HG03575 (cell line): ENCODE measurements at regions not wholly inside any gene's neighbourhood (a gene's known extent, or its start where the extent isn't known, plus 50 kb on each side); places are given as distances from the start of the nearest gene placed in this dataset.

Experiments
- ATAC-seq: cut with Tn5 transposase; IDR thresholded peaks from one replicate; pipeline ENCODE4 v1.9.1; 2021; ENCODE audit not compliant: unreplicated experiment, insufficient number of reproducible peaks, low FRiP score; ENCODE audit errors: extremely low read depth

- no peak for ATAC-seq
Measured at GRCh38 chr18:38898167-38898566, 1332.6 kb upstream of the CELF4 start.

DNA sequence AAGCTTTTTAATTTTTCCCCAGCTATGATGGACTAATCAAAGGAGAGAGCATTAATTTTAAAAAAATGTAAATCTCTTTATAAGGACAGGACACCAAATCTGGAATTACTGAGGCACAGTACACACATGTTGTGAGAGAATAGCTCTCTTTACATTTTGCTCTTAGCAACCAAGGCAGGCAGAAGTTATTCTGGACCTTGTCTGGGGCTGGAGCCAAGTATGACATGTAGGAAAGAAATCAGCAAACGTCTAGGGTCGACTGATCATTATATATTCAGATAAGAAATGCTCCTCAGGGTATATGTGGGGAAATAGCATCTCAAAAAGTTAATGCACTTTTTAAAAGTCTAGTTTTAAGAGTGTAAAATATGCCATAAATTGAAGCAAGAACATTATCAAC lies 1330.0 kb upstream of the CELF4 start:
- ATAC-seq = no peak

DNA sequence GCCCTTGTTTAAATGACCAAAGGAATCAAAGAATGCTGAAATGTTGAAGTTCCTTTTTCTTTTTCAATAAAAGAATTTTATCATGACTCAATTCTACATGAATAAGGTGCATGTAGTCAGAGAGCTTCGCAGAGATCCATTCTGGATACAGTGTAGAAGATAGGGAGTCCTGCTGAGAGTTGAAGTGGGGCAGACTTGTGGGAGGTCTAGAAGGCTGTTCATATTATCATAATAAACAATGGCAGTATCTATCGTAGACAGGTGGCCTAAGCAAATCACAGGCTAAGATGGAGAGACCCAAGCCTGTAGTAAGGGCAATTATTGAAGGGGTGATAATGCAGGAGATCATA lies 1322.0 kb upstream of the CELF4 start:
- ATAC-seq = no peak

DNA sequence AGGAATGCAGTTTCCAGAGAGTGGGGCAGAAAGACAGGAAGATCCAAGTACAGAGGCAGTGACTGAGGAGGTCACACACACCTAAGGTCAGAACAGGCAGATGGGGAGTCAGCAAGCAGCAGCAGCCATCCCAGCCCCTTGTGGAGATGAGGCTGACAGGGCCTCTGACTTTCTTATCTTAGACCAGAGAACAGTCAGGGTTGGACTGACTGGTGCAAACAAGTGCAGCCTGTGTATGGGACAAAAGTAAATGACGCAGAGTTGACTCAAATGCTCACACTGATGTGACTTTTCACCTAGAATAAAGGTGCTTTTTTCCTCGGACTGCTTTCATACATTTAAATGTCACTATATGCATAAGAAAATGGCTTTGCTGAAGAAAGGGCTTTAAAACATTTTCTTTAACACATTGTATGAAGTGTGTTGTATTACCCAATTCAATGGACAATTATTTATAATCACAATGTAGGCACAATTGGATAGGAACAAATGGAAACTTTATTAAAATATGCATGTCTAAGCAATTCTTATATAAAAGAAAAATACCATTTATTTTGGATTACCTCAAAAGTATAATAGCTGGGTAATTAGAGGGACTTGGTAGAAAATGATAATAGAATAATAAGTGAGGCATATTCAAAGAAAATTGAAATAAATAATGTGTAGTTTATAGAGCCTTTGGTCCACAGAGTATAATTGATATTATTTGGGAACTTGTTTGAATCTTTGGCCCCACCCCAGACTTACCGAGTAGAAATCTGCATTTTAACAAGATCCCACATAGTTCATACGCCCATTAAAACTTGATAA lies 1321.5 kb upstream of the CELF4 start:
- no peak for ATAC-seq

DNA sequence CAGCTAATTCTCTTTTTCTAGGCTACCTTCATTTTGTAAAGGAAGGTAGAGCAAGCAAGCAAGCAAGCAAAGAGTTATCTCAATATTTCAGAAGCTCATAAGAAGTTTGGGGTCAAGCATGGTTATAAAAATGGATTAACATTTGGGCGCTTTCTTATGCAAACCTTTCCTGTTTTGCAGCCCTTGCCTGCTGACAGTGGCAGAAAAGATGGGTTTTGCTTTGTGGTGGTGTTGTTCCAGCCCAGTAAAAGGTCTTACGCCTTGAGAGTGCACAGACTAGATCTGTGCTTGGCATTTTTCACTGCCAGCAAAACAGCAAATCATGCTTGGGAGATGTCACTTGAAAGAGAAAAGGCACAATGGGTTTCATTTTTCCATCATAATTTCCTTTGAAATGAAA lies 1320.6 kb upstream of the CELF4 start:
- ATAC-seq = no peak

DNA sequence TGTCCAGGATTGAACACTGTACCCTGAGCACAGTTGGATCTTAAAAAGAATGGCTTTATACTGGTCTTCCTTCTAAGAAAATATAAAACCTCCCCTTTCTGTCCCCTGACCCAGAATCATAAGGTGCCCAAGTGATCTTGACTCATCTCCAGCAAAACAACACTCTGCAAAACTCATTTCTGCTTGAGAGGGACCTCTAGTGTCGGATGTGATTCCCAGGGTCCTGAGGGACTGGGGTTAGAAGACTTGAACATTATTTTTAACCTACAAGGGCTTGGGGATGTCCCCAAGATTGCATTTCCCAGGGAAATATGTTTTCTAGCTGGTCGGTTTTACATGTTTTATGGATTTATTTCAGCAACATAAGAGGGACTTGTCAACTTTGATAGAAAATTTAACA lies 1318.5 kb upstream of the CELF4 start:
- ATAC-seq = no peak

DNA sequence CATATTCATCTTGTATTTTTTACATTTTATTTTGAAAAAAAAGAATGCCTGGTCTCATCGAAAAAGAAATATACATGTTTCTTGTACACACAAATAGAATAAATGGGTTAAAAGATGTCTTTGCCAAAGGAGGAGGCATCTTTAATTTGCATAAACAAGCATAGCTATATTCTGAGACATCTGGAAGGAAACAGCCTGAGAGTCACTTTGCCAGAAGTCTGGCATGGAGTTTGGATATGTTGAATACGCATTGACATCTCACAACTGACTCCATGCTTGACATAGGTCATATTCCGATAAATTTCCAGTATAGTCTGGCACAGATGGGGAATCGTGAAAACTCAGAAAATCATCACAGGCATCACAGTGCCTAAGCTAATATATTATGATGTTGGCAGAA lies 1317.5 kb upstream of the CELF4 start:
- ATAC-seq = no peak

- ATAC-seq = no peak
Measured at GRCh38 chr18:38879871-38880270, 1314.3 kb upstream of the CELF4 start.

GRCh38 chr18:38872342-38872741 lies 1306.7 kb upstream of the CELF4 start:
- ATAC-seq = no peak

GRCh38 chr18:38868757-38869156 lies 1303.2 kb upstream of the CELF4 start:
- no peak for ATAC-seq

DNA sequence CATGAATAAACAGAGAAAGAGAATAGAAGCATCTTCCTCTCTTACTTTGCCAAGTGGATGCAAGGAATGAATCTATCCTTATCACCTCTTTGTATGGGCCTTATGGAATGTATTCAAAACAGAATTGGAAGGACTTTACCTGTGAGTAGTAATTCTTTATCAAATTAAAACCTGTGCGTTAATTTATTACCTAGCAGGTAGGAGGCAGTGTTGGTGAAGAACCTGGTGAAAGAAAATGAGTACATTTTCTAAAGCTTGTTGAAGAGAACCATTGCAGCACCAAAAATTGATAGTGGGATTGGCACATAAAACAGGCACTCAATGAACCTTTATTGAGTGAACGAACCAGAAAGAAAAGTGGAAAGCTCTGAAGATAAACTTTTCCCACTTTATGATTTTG lies 1302.1 kb upstream of the CELF4 start:
- no peak for ATAC-seq

DNA sequence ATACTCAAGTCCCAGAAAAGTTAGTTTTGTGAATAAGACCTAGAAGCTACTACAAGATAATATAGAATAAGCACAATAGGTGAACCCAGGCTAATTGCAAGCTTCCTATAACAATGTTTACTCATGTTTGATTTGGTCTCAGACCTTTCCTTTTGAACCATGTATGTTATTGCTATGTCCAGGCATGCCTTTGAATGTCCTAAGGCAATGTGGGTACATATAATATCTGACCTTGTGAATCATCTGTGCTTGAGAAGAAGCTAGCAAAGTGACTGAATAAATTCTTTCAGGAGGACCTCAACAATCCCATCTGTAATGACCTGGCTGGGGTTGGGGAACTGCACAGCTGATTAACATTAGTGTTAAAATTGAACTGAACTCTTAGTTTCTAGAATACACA lies 1285.9 kb upstream of the CELF4 start:
- ATAC-seq = no peak

- ATAC-seq = no peak
Measured at GRCh38 chr18:38847326-38847725, 1281.7 kb upstream of the CELF4 start.

DNA sequence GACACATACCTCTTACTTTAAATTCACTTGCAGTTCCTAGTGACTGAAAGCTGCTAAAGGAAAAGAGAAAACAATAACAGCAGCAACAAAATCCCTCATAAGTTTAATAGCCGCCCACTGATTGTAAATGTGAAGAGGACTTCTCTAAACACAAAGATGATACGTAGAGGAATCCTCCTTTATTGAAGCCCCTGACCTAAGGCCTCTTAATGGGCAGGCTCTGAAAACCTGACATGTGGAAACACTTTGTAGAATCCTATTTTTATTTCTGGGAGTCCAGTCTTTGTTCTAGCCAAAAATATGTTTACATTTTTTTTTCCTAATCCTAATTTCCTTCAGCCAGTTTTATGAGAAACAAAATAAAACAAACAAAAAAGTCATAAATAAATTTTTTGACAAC lies 1277.7 kb upstream of the CELF4 start:
- ATAC-seq = no peak

DNA sequence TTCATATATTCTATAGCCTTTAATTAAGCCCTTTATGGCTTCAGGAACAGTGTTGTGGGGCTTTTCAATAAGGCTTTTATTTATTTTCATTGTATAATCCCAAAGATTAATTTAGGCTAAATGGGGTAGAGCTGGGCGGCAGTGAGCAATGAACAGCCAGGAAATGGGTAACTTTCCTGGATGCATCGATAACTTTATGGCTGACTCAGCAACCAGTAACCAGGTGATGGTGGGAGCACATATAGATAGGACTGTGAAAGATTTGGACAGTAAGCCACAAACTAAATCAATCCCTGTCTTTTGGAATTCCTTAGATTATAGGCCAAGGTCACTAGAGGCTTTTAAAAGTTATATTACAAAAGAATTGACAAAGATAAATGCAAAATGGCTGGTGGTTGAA lies 1260.6 kb upstream of the CELF4 start:
- no peak for ATAC-seq

GRCh38 chr18:38811209-38811608 lies 1245.6 kb upstream of the CELF4 start:
- ATAC-seq = no peak

DNA sequence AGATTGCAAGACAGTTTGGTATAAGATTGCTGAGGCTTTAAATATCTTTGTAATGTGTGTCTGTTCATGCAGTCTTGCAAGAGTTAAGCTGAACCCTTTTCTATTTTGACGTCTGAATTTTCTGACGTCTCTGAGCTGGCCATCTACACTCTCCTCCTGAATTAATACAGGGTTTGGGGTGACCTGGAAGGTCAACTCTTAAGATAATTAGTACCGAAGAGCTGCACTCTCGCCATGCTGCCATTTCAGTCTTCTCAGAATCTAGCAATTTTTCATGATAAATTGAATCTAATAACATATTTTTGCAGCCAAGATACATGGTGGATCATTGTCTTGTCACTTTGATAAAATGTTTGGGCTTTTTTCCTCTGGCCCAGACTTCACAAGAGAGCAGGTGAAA lies 1245.2 kb upstream of the CELF4 start:
- no peak for ATAC-seq

GRCh38 chr18:38807915-38808314 lies 1242.3 kb upstream of the CELF4 start:
- ATAC-seq = no peak

DNA sequence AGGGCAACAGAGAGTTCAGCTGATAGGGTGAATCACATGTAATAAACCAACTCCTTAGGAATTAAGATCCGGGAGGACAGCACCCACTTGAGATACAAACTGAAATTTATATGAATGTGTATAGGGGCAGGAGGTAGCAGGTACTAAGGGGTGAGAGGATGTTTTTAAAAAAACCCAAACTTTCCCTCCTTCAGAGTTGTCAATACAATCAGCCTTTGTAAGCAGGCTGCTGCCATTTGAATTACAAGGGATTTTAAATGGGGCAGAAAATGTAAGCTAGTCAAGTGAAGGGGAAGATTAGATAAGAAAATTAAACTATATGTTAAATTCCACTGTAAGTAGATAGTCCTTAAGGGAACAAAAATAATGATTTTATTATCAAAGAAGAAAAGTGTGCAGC lies 1239.7 kb upstream of the CELF4 start:
- ATAC-seq = no peak

- no peak for ATAC-seq
Measured at GRCh38 chr18:38801640-38802039, 1236.0 kb upstream of the CELF4 start.

DNA sequence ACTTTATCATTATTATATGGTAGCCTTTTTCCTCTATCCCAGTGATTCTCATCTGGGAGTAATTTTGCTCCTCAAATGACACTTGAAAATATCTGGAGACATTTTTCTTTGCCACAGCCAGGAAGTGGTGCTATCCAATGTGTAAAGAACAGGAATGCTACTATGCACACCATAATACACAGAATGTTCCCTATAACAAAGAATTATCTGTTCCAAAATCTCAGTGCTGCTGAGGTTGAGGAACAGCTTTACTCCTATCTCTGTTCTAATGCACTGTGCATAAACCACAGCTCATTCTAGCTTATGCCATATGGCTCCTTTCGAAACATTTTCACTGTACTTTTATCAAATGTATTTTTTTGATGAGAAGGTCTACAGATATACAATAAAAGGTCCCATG lies 1231.2 kb upstream of the CELF4 start:
- no peak for ATAC-seq
